HEK293 (cell line): ENCODE measurements at regions not wholly inside any gene's neighbourhood (a gene's known extent, or its start where the extent isn't known, plus 50 kb on each side); places are given as distances from the start of the nearest gene placed in this dataset.
"Not testable (repeated sequence)": the region's sequence is repeated elsewhere in the genome, so short reads cannot be mapped to it uniquely, and the experiment has no call there.

Source experiments
- CTCF ChIA-PET: fragments of 350-600 bp; formaldehyde crosslinking; extraction: SDS; loops from one replicate; lab custom pipeline; 2021; ENCODE audit warnings: antibody characterized with exemption; lab: Yijun Ruan, JAX
- POLR2A ChIA-PET: fragments of 300-600 bp; formaldehyde crosslinking; extraction: SDS; loops from one replicate; lab custom pipeline; 2020; ENCODE audit warnings: antibody characterized with exemption, inconsistent platforms; lab: Yijun Ruan, JAX
- H3K27ac ChIP-seq: fragments of 200-500 bp; sonication (Bioruptor generic); 2 replicates; pipeline ENCODE4 v1.5.1; 2014; ENCODE audit warnings: low read depth, low read length, control low read depth, inconsistent platforms; ENCODE audit errors: extremely low read depth
- H3K36me3 ChIP-seq, 2 experiments: fragments of 200-500 bp in 1 of 2; sonication (Bioruptor generic) in 1 of 2; 1 replicate in 1 of 2; 2 replicates in 1 of 2; pipeline ENCODE4 v1.5.1; 2014 to 2017; ENCODE audit warnings: inconsistent platforms in 2 of 2, low read length in 2 of 2; ENCODE audit not compliant: control insufficient read depth in 2 of 2, insufficient read depth in 1 of 2
- H3K4me1 ChIP-seq: fragments of 200-500 bp; sonication (Bioruptor generic); 2 replicates; pipeline ENCODE4 v1.5.1; 2014; ENCODE audit warnings: mild to moderate bottlenecking, low read length, inconsistent platforms; ENCODE audit not compliant: control insufficient read depth, insufficient read depth
- H3K4me3 ChIP-seq: 2 replicates; pipeline ENCODE4 v1.5.1; 2011; ENCODE audit warnings: low read depth, mild to moderate bottlenecking, control low read depth, low read length, moderate library complexity
- H3K9me3 ChIP-seq: fragments of 200-500 bp; sonication (Bioruptor generic); 2 replicates; pipeline ENCODE4 v1.5.1; 2014; ENCODE audit warnings: low read depth, low read length, inconsistent platforms; ENCODE audit not compliant: control insufficient read depth, insufficient read depth
- ATF2 ChIP-seq: fragments of 450-650 bp; formaldehyde crosslinking; IDR thresholded peaks from 2 replicates; pipeline ENCODE4 v1.5.1; 2016; ENCODE audit warnings: missing biosample characterization, missing genetic modification characterization, low read depth
- GLI2 ChIP-seq: fragments of 450-650 bp; formaldehyde crosslinking; IDR thresholded peaks from 2 replicates; pipeline ENCODE4; 2017; ENCODE audit warnings: missing biosample characterization, missing genetic modification characterization, low read depth, borderline replicate concordance
- GLIS2 ChIP-seq: fragments of 450-650 bp; formaldehyde crosslinking; IDR thresholded peaks from 2 replicates; pipeline ENCODE4 v1.5.1; 2016; ENCODE audit warnings: missing biosample characterization, missing genetic modification characterization
- HOXC10 ChIP-seq: sonication (generic); formaldehyde crosslinking; IDR thresholded peaks from 2 replicates; pipeline ENCODE4 v1.8.1; 2023; ENCODE audit warnings: mild to moderate bottlenecking, missing genetic modification reagents
- TCF7L2 ChIP-seq: IDR thresholded peaks from 2 replicates; pipeline ENCODE4 v1.6.1; 2011; ENCODE audit warnings: low read depth, mild to moderate bottlenecking, inconsistent platforms, low read length, moderate library complexity, borderline replicate concordance
- ZBTB7A ChIP-seq: fragments of 450-650 bp; formaldehyde crosslinking; IDR thresholded peaks from 2 replicates; pipeline ENCODE4 v1.5.1; 2016; ENCODE audit warnings: low read depth, missing biosample characterization, missing genetic modification characterization
- ZBTB8A ChIP-seq: fragments of 450-650 bp; formaldehyde crosslinking; IDR thresholded peaks from 2 replicates; pipeline ENCODE4 v1.5.1; 2016; ENCODE audit warnings: missing biosample characterization, missing genetic modification characterization
- ZFHX2 ChIP-seq: fragments of 450-650 bp; formaldehyde crosslinking; conservative IDR thresholded peaks from 2 replicates; pipeline ENCODE4 v1.5.1; 2016; ENCODE audit warnings: missing biosample characterization, missing genetic modification characterization
- ZFP69B ChIP-seq: fragments of 450-650 bp; formaldehyde crosslinking; IDR thresholded peaks from 2 replicates; pipeline ENCODE4 v1.5.1; 2016; ENCODE audit warnings: missing biosample characterization, missing genetic modification characterization
- ZNF18 ChIP-seq: fragments of 450-650 bp; formaldehyde crosslinking; IDR thresholded peaks from 2 replicates; pipeline ENCODE4 v1.5.1; 2016; ENCODE audit warnings: missing biosample characterization, missing genetic modification characterization
- ZNF266 ChIP-seq: fragments of 450-650 bp; formaldehyde crosslinking; IDR thresholded peaks from 2 replicates; pipeline ENCODE4 v1.5.1; 2016; ENCODE audit warnings: missing biosample characterization, missing genetic modification characterization, low read depth
- ZNF324 ChIP-seq: fragments of 450-650 bp; formaldehyde crosslinking; IDR thresholded peaks from 2 replicates; pipeline ENCODE4 v1.5.1; 2016; ENCODE audit warnings: missing biosample characterization, missing genetic modification characterization
- ZNF398 ChIP-seq: fragments of 450-650 bp; formaldehyde crosslinking; IDR thresholded peaks from 2 replicates; pipeline ENCODE4 v1.5.1; 2017; ENCODE audit warnings: missing biosample characterization, missing genetic modification characterization
- ZNF488 ChIP-seq: fragments of 450-650 bp; formaldehyde crosslinking; IDR thresholded peaks from 2 replicates; pipeline ENCODE4 v1.5.1; 2016; ENCODE audit warnings: missing biosample characterization, missing genetic modification characterization
- ZNF571 ChIP-seq: fragments of 450-650 bp; formaldehyde crosslinking; IDR thresholded peaks from 2 replicates; pipeline ENCODE4 v1.5.0; 2017; ENCODE audit warnings: missing biosample characterization, missing genetic modification characterization
- ZSCAN23 ChIP-seq: fragments of 450-650 bp; formaldehyde crosslinking; IDR thresholded peaks from 2 replicates; pipeline ENCODE4 v1.5.1; 2016; ENCODE audit warnings: missing biosample characterization, missing genetic modification characterization
- TF ChIP-seq, protein P1 (sequence below): fragments of 450-650 bp; formaldehyde crosslinking; IDR thresholded peaks from 2 replicates; pipeline ENCODE4 v1.5.1; 2016; ENCODE audit warnings: missing biosample characterization, missing genetic modification characterization

- TF ChIP-seq, protein P1, sequence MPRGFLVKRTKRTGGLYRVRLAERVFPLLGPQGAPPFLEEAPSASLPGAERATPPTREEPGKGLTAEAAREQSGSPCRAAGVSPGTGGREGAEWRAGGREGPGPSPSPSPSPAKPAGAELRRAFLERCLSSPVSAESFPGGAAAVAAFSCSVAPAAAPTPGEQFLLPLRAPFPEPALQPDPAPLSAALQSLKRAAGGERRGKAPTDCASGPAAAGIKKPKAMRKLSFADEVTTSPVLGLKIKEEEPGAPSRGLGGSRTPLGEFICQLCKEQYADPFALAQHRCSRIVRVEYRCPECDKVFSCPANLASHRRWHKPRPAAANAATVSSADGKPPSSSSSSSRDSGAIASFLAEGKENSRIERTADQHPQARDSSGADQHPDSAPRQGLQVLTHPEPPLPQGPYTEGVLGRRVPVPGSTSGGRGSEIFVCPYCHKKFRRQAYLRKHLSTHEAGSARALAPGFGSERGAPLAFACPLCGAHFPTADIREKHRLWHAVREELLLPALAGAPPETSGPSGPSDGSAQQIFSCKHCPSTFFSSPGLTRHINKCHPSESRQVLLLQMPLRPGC (tag by site-specific recombination): no peak
- TF ChIP-seq ZFHX2 (tag by site-specific recombination) (no peak), ZSCAN23 (tag by site-specific recombination) (no peak), ZFP69B (tag by site-specific recombination) (no peak), TCF7L2 (no peak), ZNF571 (no peak), ATF2 (no peak), GLI2 (tag by site-specific recombination) (no peak)
These were observed 237.9 kb upstream of the PRSS1 start (continued) for GRCh38 chr7:142511374-142511773.

DNA sequence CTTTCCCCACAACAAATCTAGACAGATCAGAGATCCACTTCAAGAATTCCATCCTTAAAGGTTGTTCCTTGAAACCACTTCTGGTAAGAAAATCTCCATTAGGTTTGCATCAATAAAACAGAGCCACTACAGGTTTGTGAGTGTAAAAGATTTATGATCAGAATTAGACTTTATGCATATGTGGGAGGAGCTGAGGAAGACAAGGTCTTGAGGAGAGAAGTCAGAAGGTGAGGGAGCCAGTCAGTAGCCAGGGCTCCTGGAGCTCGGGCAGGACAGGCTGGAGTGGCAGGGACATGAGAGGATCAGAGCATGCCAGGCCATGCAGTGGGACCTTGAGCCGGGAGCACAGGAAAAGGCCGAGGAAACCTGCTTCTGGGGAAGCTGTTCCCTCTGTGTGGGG is 240.0 kb upstream of the PRSS1 start:
- H3K36me3 ChIP-seq, H3K27ac ChIP-seq, H3K4me1 ChIP-seq, H3K9me3 ChIP-seq, H3K4me3 ChIP-seq, POLR2A ChIA-PET: not testable (repeated sequence)
- CTCF ChIA-PET: interaction anchor here (1.4 to 2.0 kb wide), 3 partner anchors 12 to 26 kb away, joined by 3 to 7 read pairs (median 4); no protein-coding TSS in a partner anchor

DNA sequence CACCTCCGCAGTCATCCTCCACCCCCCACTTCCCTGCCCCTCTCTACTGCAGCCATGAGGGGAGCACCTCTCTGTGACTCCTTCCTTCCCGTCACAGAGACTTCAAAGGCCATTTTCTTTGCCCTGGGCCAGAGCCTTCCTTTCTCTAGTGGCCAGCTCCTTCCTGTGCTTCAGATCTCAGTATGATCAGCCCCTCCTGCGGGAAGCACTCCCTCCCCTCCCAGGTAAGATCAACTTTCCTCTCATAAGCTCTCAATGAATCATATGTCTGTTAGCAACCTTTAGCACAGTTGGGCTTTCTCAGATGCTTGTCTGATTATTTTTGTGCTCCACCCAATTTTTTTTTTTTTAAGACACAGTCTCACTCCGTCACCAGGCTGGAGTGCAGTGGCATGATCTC is 241.0 kb upstream of the PRSS1 start:
- H3K9me3 ChIP-seq: no peaks in the 10 kb centered on the region
- H3K4me3 ChIP-seq: no peak overlapping the region
- H3K36me3 ChIP-seq: no peaks in the 10 kb centered on the region
- TF ChIP-seq GLIS2 (tag by site-specific recombination) (no peak), HOXC10 (CRISPR knock-in tag) (no peak), ZNF18 (tag by site-specific recombination) (no peak), ZNF398 (no peak), ZNF324 (tag by site-specific recombination) (no peak)
- TF ChIP-seq, all 188 proteins: peak for 0
- Histone ChIP-seq H3K4me1 (no peaks in the 10 kb centered on the region), H3K27ac (no peak overlapping the region)
- ChIA-PET CTCF (interaction anchor here (0.6 to 2.0 kb wide), 9 partner anchors 10 to 909 kb away, joined by 3 to 8 read pairs (median 3); no protein-coding TSS in a partner anchor), POLR2A (interaction anchor here (0.7 kb wide), 1 partner anchor 48 kb away, joined by 9 read pairs; no protein-coding TSS in a partner anchor)

GRCh38 chr7:142507799-142508198 is 241.5 kb upstream of the PRSS1 start:
- H3K27ac ChIP-seq: no peak overlapping the region
- H3K4me3 ChIP-seq: no peak overlapping the region
- H3K4me1 ChIP-seq: no peaks in the 10 kb centered on the region
- CTCF ChIA-PET: interaction anchor here (0.5 to 2.0 kb wide), 9 partner anchors 10 to 188 kb away, joined by 3 to 8 read pairs (median 4); no protein-coding TSS in a partner anchor
- no peak for TF ChIP-seq ZBTB8A
- no peak for TF ChIP-seq ZNF488 (tag by site-specific recombination)
- no peak for TF ChIP-seq ZNF266
- no peak for TF ChIP-seq ZBTB7A (tag by site-specific recombination)
- POLR2A ChIA-PET: interaction anchor here (0.7 kb wide), 1 partner anchor 48 kb away, joined by 9 read pairs; no protein-coding TSS in a partner anchor
- no peaks in the 10 kb centered on the region for H3K36me3 ChIP-seq
- no peaks in the 10 kb centered on the region for H3K9me3 ChIP-seq

DNA sequence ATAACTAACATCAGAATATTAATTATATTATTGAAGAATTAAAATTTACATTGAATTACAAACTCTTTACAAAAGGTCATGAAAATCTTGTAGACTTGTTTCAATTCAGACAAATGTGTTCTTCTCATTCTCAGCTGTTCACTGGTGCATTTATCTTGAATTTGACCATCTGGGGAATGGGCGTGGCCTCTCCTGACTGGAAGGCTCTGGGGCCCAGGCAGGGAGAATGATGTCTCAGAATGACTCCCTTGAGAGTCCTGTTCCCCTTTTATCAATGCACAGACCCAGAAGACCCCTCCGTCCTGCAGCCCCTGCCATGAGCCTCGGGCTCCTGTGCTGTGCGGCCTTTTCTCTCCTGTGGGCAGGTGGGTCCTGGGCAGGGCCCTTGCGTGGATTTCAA is 242.2 kb upstream of the PRSS1 start:
- H3K27ac ChIP-seq, H3K4me1 ChIP-seq, H3K36me3 ChIP-seq, H3K9me3 ChIP-seq, POLR2A ChIA-PET, H3K4me3 ChIP-seq: not testable (repeated sequence)
- CTCF ChIA-PET: interaction anchor here (1.2 to 1.3 kb wide), 3 partner anchors 10 to 81 kb away, joined by 4 to 12 read pairs (median 4); no protein-coding TSS in a partner anchor
